ENCODE measurements at regions not wholly inside any gene's neighbourhood (a gene's known extent, or its start where the extent isn't known, plus 50 kb on each side); places are given as distances from the start of the nearest gene placed in this dataset.
"Not testable (repeated sequence)": the region's sequence is repeated elsewhere in the genome, so short reads cannot be mapped to it uniquely, and the experiment has no call there.

DNA sequence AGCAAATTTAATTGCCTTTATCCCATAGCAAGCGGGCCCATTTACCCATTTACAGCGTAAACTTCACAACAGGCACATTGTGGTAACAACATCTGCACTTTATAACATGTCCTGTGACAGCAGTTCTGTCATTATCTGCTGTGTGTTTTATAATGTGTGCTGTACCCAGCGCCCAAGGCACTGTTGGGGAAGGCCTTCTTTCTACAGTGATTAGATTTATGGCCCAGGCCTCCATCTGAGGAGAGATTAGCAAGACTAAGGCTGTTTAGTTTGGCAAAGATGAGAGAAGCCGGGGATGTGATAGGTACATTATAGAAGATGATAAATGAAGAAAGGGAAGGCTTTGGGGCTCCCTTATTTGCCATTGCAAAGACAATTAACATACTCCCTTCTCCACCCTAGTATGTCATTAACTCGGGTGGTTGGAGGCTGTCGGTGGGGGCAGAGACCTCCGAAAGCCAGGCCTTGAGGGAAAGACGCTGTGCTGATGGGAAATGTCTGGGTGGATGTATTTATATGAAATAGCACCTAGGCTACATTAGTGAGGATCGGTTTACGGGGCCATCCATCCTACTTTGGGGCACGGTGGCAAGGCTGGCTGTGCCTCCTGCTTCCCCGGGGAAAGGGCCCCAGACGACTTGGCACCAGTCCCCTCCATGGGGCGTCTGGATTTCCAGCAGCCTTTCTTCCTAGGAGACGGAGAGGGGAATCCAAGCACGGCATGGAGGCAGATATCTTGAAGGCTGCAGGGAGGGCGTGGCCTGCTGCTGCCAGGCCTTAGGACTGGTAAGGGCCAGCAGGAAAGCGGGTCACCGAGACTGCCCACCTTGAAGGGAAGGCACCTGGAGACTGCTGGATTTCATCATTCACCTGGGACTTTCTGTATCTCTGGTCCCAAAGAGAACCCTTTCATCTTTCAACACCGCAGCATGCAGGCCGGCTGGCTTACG is 64.3 kb upstream of the PTCH1 start:
- no peak for DNase-seq (ENCODE audit: low read depth)

DNA sequence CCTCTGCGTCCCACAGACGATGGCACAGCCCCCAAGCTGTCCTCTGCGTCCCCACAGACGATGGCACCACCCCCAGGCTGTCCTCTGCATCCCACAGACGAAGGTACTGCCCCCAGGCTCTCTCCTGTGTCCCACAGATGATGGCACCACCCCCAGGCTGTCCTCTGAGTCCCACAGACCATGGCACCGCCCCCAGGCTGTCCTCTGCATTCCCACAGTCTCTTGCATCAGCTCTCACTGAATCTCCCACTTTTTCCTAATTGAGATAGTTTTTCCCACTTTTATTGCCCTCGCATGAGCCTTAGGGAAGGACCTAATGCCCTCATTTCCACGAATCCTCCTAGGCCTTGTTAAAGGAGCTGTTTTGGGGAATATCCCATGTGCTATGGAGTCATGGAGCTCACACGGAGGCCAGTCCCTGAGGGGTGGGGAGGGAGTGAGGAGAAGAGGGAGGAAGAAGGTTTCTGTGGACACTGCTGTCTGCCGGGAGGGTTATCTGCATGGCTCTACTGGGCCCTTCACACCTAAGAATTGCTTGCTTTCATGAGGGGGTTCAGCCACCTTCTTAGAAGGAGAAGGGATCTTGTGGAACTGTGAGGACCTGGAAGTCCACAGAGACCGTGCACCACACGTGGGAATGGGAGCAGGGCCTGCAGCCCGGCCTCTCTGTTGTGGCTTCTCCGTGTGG is 58.2 kb upstream of the PTCH1 start:
- DNase-seq (ENCODE audit: low read depth): no peak

DNA sequence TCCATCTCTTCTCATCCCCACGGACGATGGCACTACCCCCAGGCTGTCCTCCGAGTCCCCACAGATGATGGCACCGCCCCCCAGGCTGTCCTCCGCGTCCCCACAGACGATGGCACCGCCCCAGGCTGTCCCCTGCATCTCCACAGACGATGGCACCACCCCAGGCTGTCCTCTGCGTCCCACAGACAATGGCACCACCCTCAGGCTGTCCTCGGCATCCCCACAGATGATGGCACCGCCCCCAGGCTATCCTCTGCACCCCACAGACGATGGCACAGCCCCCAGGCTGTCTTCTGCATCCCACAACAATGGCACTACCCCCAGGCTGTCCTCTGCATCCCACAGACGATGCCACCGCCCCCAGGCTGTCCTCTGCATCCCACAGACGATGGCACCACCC is 57.4 kb upstream of the PTCH1 start:
- DNase-seq (ENCODE audit: low read depth): no peak

DNA sequence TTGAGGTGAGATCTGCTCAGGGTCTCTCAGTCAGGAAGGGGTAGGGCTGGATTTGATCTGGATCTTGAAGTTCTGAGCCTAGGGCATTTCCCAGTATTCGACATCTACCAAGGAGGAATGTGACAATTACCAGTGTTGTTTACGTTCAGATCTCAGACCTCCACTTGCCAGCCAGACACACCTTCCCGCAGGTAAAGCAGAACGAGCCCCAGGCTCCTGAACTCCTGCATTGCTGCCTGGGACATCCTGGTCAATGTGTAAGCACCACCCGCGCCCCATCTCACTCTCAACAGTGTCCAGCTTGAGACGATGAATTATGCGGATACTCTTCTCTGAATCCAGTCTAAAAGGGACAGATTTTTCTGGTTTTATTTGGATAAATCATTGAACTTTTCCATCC is 56.7 kb upstream of the PTCH1 start:
- DNase-seq (ENCODE audit: low read depth): no peak

DNA sequence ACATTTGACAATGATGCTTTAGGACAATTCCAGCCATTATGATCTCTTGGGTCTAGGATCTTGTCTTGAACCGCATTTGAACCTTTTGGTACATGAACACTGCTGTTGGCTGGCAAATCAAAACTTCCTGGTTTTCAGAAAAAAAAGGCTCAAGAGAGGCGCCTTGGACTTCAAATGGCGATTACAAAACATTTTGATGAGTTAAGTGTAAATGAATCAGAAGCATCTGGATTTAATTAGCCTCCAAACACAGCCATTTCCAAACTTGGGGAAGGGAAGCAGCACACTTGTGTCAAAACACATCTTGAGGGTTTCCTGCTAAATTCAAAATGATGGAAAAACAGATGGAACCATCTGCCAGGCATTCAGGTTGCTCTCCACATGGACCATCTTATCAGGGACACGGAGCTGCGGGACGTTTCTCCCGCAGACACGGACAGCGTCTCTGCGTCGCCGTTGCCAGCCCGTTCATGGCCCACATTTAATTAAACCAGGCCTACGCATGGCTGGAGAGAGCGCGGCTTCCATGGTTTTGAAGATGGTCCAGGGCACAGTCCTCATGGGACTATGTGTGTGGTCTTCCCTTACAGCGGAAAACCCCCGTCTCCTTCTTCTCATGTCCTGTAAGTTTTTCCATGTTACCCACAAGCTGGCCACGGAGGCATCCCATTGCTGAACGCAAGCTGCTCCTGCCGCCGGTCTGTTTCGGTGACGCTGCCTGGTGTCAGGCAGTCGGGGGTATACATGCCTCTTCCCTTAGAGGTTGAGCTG is 55.8 kb upstream of the PTCH1 start:
- no peak for DNase-seq (ENCODE audit: low read depth)

DNA sequence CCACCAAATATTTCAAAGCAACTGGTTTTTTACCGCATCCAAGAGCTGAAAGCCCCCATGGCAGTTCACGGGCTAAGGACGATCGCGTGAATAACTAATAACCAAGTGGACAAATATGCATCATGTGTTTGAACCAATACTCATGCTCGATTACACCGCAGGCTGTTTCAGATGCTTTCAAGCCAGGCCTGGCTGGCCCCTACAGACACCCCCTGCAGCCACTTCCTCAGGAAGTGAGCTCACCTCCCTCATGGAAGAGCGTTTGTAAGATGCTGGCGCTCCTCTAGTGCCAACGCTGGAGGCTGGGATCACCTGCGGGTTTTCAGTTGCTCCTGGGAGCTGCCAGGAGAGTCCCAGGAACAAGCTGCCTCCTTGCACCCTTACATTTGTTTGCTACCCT is 53.9 kb upstream of the PTCH1 start:
- no peak for DNase-seq (ENCODE audit: low read depth)

DNA sequence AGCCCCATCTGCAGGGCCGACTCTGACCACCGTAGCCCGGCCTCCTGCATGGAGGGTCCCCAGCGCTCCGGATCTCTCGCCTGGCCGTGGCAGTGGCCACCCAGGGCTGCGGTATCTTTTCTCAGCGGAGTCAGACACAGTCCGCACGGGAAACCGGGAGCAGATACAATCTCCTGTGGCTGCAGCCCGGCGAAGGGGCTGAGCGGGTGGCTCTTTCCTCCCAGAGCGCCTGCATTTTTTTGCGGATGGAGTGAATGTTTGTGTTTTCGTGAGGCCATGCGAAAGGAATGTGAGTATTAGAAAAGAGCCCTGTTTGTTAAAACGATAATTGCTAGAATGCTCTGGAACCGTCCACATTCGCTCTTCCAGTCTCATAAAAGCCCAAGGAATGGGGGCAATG is 53.4 kb upstream of the PTCH1 start:
- DNase-seq (ENCODE audit: low read depth): no peak

DNA sequence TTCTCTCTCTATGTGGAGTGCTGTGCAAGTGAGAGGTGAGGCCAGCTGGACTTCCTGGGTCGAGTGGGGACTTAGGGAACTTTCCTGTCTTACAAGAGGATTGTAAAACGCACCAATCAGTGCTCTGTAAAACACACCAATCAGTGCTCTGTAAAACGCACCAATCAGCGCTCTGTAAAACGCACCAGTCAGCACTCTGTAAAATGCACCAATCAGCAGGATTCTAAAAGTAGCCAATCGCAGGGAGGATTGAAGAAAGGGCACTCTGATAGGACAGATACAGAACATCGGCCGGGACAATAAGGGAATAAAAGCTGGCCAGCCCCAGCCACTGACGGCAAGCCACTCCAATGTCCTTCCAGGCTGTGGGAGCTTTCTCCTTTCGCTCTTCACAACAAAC is 52.0 kb upstream of the PTCH1 start:
- not testable (repeated sequence) for DNase-seq (ENCODE audit: low read depth)

Data from stimulated activated CD8-positive, alpha-beta memory T cell treated with anti-CD3 and anti-CD28 coated beads, Interleukin-12 subunit alpha, Interleukin-12 subunit beta, amount 100 ng/mL, for 4 hours (primary cell).